GM23248 (cell line): ENCODE measurements at regions not wholly inside any gene's neighbourhood (a gene's known extent, or its start where the extent isn't known, plus 50 kb on each side); places are given as distances from the start of the nearest gene placed in this dataset.

ENCODE experiments used
- DNase-seq: peaks from one replicate; pipeline ENCODE4 v3.0.0-alpha.2; 2015
- H2AFZ ChIP-seq: fragments of 200-600 bp; sonication (generic); 2 replicates; pipeline ENCODE4 v1.6.1; 2016; ENCODE audit warnings: antibody characterized with exemption
- H3F3A ChIP-seq: fragments of 200-600 bp; sonication (generic); 2 replicates; pipeline ENCODE4 v1.6.1; 2016; ENCODE audit warnings: mild to moderate bottlenecking, antibody characterized with exemption, mixed run types; ENCODE audit not compliant: insufficient read depth
- H3K27ac ChIP-seq: fragments of 200-600 bp; sonication (generic); 2 replicates; pipeline ENCODE4 v1.5.1; 2016; ENCODE audit warnings: mild to moderate bottlenecking
- H3K27me3 ChIP-seq: fragments of 200-600 bp; sonication (generic); replicated peaks from 2 replicates; pipeline ENCODE4 v1.6.1; 2016; ENCODE audit warnings: mild to moderate bottlenecking; ENCODE audit not compliant: insufficient read depth
- H3K36me3 ChIP-seq: fragments of 200-600 bp; sonication (generic); 2 replicates; pipeline ENCODE4 v1.6.1; 2016; ENCODE audit warnings: low read depth, mild to moderate bottlenecking
- H3K4me1 ChIP-seq: fragments of 200-600 bp; sonication (generic); 2 replicates; pipeline ENCODE4 v1.6.1; 2016; ENCODE audit warnings: mild to moderate bottlenecking; ENCODE audit not compliant: insufficient read depth
- H3K4me2 ChIP-seq: fragments of 200-600 bp; sonication (generic); one replicate; pipeline ENCODE4 v1.6.1; 2016; ENCODE audit warnings: mild to moderate bottlenecking; ENCODE audit not compliant: unreplicated experiment
- H3K4me3 ChIP-seq: fragments of 200-600 bp; sonication (generic); 2 replicates; pipeline ENCODE4 v1.5.1; 2016; ENCODE audit warnings: mild to moderate bottlenecking
- H3K79me2 ChIP-seq: fragments of 200-600 bp; sonication (generic); 2 replicates; pipeline ENCODE4 v1.6.1; 2016; ENCODE audit warnings: mild to moderate bottlenecking; ENCODE audit not compliant: insufficient read depth
- H3K9ac ChIP-seq: fragments of 200-600 bp; sonication (generic); 2 replicates; pipeline ENCODE4 v1.6.1; 2016; ENCODE audit warnings: mild to moderate bottlenecking
- H3K9me2 ChIP-seq: fragments of 200-600 bp; sonication (generic); 2 replicates; pipeline ENCODE4 v1.6.1; 2016; ENCODE audit warnings: mixed run types, mild to moderate bottlenecking, moderate library complexity; ENCODE audit not compliant: insufficient read depth
- H3K9me3 ChIP-seq: fragments of 200-600 bp; sonication (generic); one replicate; pipeline ENCODE4 v1.6.1; 2017; ENCODE audit warnings: low read depth
- H4K20me1 ChIP-seq: fragments of 200-600 bp; sonication (generic); 2 replicates; pipeline ENCODE4 v1.6.0; 2016; ENCODE audit not compliant: insufficient read depth
- EZH2 ChIP-seq: fragments of 200-600 bp; sonication (generic); IDR thresholded peaks from 2 replicates; pipeline ENCODE4 v1.6.1; 2018; ENCODE audit warnings: antibody characterized with exemption, mild to moderate bottlenecking; ENCODE audit not compliant: insufficient read depth, poor library complexity, severe bottlenecking
- EZH2phosphoT487 ChIP-seq: fragments of 200-600 bp; sonication (generic); IDR thresholded peaks from 2 replicates; pipeline ENCODE4 v1.6.1; 2018; ENCODE audit warnings: antibody characterized with exemption, moderate library complexity, mild to moderate bottlenecking, low read depth; ENCODE audit not compliant: insufficient read depth
- WGBS, 2 experiments: methylation state at CpG; one replicate each; pipeline ENCODE4 v1.1.6; 2015 to 2017; ENCODE audit warnings: low lambda C conversion rate in 2 of 2, low coverage in 1 of 2; ENCODE audit errors: missing lambda C conversion rate in 2 of 2; 5-methylcytosine and 5-hydroxymethylcytosine counted together
- in situ Hi-C: fragments of 300-500 bp; cut with MboI; formaldehyde crosslinking; loops from 2 replicates; pipeline ENCODE4 v1.15.0; 2020

GRCh38 chr3:144626835-144627234 lies 655.2 kb downstream of the DIPK2A start:
- in situ Hi-C loops = no loop called here
- no peaks in the 10 kb centered on the region for H3K9me3 ChIP-seq

DNA sequence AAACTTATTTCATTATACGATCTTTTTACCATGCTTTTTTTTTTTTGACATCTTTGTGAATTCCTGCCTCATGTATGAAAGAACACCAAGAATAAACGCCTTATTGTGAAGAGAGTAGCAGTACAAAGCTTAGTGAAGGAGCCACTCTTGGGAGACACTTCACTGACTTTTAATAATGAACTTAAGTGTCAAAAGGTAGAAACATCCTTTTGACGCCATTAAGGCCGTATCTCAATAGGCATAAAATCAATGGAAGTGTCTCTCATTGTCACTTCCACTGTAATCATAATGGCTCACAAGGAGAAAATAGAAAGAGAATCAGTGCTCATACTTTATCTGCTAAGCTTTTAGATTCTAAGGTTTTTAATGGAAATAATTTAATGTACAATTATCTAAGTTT lies 657.8 kb downstream of the DIPK2A start:
- WGBS, 2 experiments = 66 to 70% methylated on average over 4 of the region's 4 CpGs
- in situ Hi-C loops = no loop called here
- Histone ChIP-seq H3K36me3 (no peaks in the 10 kb centered on the region), H3K4me1 (no peaks in the 10 kb centered on the region), H3K79me2 (no peaks in the 10 kb centered on the region), H4K20me1 (no peaks in the 10 kb centered on the region), H3K4me2 (no peak overlapping the region), H2AFZ (no peak overlapping the region), H3K4me3 (no peak overlapping the region), H3K9ac (no peak overlapping the region), H3F3A (no peaks in the 10 kb centered on the region), H3K9me3 (no peaks in the 10 kb centered on the region), H3K9me2 (no peaks in the 10 kb centered on the region), H3K27ac (no peak overlapping the region), H3K27me3 (no peaks in the 10 kb centered on the region)
- DNase-seq = no peak
- TF ChIP-seq EZH2 (no peak), EZH2phosphoT487 (no peak)

More at GRCh38 chr3:144626835-144627234, 655.2 kb downstream of the DIPK2A start:
- TF ChIP-seq EZH2 (no peak), EZH2phosphoT487 (no peak)
- Histone ChIP-seq H2AFZ (no peak overlapping the region), H3K9me2 (no peaks in the 10 kb centered on the region), H3K36me3 (no peaks in the 10 kb centered on the region), H4K20me1 (no peaks in the 10 kb centered on the region), H3K9ac (no peak overlapping the region), H3K4me1 (no peaks in the 10 kb centered on the region), H3F3A (no peaks in the 10 kb centered on the region), H3K4me3 (no peak overlapping the region), H3K79me2 (no peaks in the 10 kb centered on the region), H3K27ac (no peak overlapping the region), H3K4me2 (no peak overlapping the region), H3K27me3 (no peaks in the 10 kb centered on the region)
- DNase-seq = no peak

DNA sequence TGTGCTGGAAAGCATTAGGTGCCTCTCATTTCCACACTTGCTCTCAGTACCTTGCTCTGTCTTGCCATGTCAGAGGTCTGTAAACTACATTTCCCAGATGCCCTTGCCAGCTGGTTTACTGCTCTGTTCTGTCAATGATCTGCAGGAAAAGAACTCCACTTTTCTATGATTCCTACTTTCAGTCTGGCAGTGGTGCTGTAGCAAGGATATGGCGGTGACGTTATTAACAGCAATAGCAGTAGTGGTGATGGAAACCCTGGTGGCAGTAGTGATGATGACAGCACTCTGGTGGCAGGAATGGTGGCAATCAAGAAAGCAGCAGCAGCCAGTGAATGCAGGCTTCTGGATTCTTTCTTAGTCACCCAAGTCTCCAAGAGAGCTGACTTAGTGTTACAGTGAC lies 665.2 kb downstream of the DIPK2A start:
- peak; percentile 11 for DNase-seq
- no peak overlapping the region for H2AFZ ChIP-seq
- H3K4me1 ChIP-seq = no peaks in the 10 kb centered on the region
- no peak overlapping the region for H3K4me2 ChIP-seq
- no peak overlapping the region for H3K9ac ChIP-seq
- H4K20me1 ChIP-seq = no peaks in the 10 kb centered on the region
- no peak overlapping the region for H3K4me3 ChIP-seq
- 0 out of 2 replicates have a peak, but pooled peaks cover 4% of the 10 kb centered on the region for H3K9me2 ChIP-seq
- in situ Hi-C loops = no loop called here
- H3K27me3 ChIP-seq = no peaks in the 10 kb centered on the region
- no peak overlapping the region for H3K27ac ChIP-seq
- 46 to 50% methylated on average over 2 of the region's 2 CpGs for WGBS, 2 experiments
- TF ChIP-seq EZH2 (no peak), EZH2phosphoT487 (no peak)
- H3K36me3 ChIP-seq = no peaks in the 10 kb centered on the region
- no peaks in the 10 kb centered on the region for H3F3A ChIP-seq
- no peaks in the 10 kb centered on the region for H3K9me3 ChIP-seq
- H3K79me2 ChIP-seq = no peaks in the 10 kb centered on the region

GRCh38 chr3:144638009-144638408 lies 666.4 kb downstream of the DIPK2A start:
- no peaks in the 10 kb centered on the region for H3K36me3 ChIP-seq
- DNase-seq = no peak
- TF ChIP-seq EZH2 = no peak
- TF ChIP-seq EZH2phosphoT487 = no peak
- H3K9ac ChIP-seq = no peak overlapping the region
- H3K9me2 ChIP-seq = 0 out of 2 replicates have a peak, but pooled peaks cover 4% of the 10 kb centered on the region
- H3K4me3 ChIP-seq = no peak overlapping the region
- H3K27ac ChIP-seq = no peak overlapping the region
- H2AFZ ChIP-seq = no peak overlapping the region
- H3K27me3 ChIP-seq = no peaks in the 10 kb centered on the region
- H3K79me2 ChIP-seq = no peaks in the 10 kb centered on the region
- H3K9me3 ChIP-seq = no peaks in the 10 kb centered on the region
- in situ Hi-C loops = no loop called here
- no peaks in the 10 kb centered on the region for H4K20me1 ChIP-seq
- no peaks in the 10 kb centered on the region for H3F3A ChIP-seq
- no peaks in the 10 kb centered on the region for H3K4me1 ChIP-seq
- H3K4me2 ChIP-seq = no peak overlapping the region

GRCh38 chr3:144643771-144644198 lies 672.2 kb downstream of the DIPK2A start:
- Histone ChIP-seq H3K4me2 (peak overlapping the region; percentile 52), H2AFZ (0 out of 2 replicates have a peak overlapping the region, but pooled peaks have one; percentile 22), H3K9ac (no peak overlapping the region), H3K27ac (peak overlapping the region; percentile 19), H3K36me3 (no peaks in the 10 kb centered on the region), H3K27me3 (no peaks in the 10 kb centered on the region), H3K79me2 (no peaks in the 10 kb centered on the region), H3K4me3 (0 out of 2 replicates have a peak overlapping the region, but pooled peaks have one; percentile 2), H3K9me3 (no peaks in the 10 kb centered on the region), H3K9me2 (no peaks in the 10 kb centered on the region), H3K4me1 (peaks cover 13% of the 10 kb centered on the region), H4K20me1 (no peaks in the 10 kb centered on the region), H3F3A (peaks cover 7% of the 10 kb centered on the region; the same call in 1 of the 2 replicates)
- DNase-seq = peak; percentile 83
- in situ Hi-C loops = no loop called here
- WGBS, 2 experiments = 4 to 5% methylated on average over 3 of the region's 3 CpGs
- TF ChIP-seq EZH2phosphoT487 (no peak), EZH2 (no peak)
